HG03060 (cell line): ENCODE measurements at regions not wholly inside any gene's neighbourhood (a gene's known extent, or its start where the extent isn't known, plus 50 kb on each side); places are given as distances from the start of the nearest gene placed in this dataset.

Source experiments
- ATAC-seq: cut with Tn5 transposase; IDR thresholded peaks from one replicate; pipeline ENCODE4 v1.9.1; 2021; ENCODE audit warnings: low read depth, moderate number of reproducible peaks; ENCODE audit not compliant: unreplicated experiment

DNA sequence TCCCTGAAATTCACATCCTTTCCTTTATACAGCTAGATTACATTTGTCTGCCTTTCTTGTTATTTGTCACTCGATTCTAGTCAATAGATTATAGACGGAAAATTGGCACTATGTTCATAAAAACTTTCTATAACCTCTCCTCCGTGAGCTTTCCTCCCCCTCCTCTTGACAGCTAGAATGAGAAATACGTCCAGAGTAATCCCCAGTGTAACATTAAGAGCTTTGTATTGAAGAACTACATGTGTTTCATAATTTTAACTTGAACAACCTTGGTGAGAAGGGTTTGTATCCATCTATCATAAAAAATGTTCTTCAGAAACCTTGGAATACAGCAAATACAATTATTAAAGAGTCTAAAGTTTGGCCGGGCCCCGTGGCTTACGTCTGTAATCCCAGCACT, 1707.4 kb downstream of the PCDH7 start:
- no peak for ATAC-seq

DNA sequence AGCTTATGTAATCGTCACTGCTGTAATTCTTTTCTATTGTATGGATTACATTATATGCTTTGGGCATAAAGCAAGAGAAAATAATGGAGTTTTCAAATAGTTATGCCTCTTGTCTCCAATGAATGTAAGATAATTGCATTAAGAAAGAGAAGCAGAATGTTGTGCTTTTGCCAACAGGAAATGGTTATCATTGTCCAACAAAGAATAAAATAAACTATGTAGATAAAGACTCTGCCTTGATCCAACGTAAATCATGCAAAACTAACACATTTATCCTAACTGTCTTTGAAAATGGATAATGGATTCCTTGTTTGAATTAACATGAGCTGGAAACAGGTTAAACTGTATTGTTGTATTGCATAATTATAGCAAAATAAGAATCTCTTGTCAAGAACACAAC, 1709.0 kb downstream of the PCDH7 start:
- ATAC-seq, result no peak

DNA sequence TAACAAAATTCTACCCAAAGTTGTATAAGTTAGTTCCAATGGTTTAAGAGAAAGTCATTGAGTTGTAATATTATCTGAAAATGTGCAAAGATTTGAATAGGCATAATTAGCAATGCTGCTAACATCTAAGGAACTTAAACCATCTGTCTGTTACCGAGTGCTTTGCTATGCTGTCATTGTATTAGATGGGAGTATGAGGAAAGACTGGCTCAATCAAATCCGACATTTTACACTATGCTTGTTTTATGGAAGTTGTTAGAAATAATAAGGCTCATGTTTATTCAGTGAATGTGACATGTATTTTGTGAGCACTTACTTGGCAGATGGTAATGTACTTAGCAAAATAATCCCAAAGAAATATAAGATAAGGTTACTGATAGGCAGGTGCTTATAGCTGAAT, 1715.1 kb downstream of the PCDH7 start:
- no peak for ATAC-seq

DNA sequence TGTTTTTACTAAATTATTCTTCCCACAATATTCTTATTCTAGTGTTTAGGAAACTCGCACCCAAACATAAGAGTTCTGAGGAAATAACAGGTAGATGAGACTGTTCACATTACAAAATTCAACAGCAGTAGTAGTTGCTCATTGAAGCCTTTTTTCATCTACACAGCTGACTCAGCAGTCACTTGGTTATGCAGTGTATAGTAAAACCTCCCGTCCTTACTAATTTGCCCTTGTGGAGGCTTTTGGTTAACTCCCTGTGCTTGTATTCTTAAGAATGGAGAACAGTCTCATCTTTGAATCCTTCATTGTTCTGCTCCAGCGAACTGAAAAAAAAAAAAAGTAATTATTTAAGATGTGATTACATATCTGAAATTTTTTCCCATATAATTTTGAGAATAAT, 1716.6 kb downstream of the PCDH7 start:
- ATAC-seq, result no peak

DNA sequence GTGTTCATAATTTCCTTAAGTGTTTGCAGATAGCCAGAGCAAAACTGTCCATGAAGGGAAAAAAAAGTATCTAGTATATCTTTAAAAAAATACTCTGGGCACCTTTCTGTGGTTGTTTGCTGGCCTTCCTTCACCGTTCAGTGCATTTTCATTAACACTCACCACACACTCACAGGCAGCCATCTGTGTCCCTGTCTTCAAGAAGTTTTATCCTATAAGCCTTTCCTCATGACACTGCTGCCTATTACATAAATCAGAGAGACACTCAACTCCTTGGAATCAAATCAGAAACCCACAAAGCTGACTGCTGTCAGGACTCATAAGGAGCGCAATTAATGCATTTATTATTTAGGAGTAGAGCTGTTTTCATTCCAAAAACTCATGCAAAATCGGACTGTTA, 1720.2 kb downstream of the PCDH7 start:
- ATAC-seq, result no peak

DNA sequence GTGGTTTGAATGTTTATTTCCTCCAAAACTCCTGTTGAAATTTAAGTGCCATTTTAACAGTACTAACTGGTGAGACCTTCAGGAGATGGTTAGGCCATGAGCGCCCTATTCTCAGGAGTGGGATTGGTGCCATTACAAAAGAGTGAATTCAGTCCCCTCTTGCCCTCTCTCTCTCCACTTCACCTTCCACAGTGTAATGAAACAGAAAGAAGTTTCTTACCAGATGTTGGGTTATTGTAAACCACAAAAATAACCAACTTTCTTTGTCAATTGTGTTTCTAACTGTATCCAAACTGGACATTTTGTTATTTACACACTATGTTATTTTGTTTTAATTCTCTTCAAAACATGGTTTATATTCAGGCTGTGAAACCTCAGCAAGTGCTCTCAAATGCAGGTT, 1734.3 kb downstream of the PCDH7 start:
- no peak for ATAC-seq

DNA sequence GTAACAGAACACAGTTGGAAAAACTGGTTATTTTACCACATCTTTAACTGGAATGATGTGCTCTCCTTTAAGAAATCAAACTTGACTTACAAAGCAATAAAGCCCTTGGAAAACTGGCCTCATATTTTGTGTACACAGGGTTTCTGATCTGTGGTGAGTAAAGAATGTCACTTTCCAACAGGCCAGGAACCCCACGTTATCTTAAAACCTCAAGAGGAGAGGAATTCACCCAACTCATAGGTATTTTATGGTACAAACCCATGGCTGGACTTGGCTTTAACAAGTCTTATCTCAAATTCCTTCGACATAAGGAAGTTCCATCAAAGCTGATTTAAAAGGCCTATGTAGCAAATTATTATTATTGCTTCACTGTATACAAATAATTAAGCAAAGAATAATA, 1735.1 kb downstream of the PCDH7 start:
- ATAC-seq, result no peak

DNA sequence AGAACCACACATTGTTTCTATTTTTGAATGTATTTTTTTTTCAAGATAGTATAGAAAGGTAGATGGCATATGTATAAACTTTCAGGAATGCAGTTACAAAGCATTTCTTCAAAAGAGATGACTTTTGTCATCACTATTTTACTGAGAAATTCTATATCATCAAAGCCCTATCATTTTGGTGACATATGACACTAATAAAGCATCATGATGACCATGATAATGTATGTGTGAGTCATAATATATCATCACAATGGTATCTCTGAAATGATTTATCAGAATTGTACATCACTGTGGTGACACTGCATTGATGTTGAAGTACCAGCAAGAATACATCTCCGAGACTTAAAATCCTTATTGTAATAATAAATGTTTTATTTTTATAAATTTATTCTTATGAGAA, 1740.8 kb downstream of the PCDH7 start:
- ATAC-seq, result no peak

DNA sequence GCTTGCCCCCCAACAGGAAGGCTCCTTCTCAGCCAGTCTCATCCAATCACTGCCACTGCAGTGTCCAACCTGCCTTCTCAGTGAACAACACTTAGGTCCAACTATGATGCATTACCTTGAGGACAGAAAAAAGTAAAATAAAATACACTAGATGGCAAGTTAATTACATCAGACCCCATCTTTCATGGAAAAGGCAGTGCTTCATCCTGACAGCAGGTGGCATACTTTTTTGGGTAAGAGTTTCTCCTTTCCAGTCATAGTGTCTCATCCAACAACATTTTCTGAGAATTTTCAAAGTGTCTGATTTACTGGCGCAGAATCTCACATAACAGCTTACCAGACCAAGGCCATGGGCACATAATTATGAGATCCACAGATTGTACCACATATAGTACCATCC, 1742.8 kb downstream of the PCDH7 start:
- no peak for ATAC-seq

DNA sequence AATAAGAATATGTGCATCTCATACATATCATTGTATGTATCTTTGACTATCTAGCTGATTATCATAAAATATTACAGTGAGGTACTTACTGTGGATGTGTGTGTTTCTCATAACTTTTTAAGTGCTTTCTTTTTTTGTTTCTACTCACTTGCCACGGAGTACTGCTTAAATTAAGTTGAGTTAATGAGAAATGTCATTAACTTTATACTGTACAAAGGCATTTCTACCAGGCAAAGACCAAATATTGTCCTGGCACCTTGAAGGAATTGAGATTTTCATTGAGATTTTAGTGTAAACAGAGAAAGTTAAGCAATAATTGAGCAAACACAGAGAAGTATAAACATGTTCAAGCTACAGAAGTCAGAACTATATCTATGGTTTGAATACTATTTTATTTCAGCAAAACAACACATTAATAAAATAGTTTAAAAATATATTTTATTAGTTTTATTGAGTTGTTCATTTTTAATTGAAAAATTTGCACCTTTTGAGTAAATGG, 1750.0 kb downstream of the PCDH7 start:
- ATAC-seq, result no peak

DNA sequence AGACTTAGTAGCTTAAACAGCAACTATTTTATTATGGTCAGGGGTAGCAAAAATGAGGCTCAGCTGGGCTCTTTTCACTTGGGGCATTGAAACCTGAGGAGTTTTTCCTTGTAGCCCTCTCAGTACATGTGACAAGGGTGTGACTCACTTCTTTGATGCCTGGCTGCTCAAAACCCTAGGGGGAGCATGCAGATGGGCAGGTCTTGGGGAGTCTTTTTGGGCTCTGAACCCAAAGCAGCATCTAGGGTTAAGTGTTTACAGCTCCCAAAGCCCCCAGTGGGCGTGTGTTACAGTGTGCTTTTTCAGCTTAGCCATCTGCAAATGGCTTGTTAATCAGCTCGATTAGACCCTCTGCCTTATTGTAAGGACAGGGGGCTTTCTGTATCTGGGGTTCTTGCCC, 1752.7 kb downstream of the PCDH7 start:
- ATAC-seq, result no peak

DNA sequence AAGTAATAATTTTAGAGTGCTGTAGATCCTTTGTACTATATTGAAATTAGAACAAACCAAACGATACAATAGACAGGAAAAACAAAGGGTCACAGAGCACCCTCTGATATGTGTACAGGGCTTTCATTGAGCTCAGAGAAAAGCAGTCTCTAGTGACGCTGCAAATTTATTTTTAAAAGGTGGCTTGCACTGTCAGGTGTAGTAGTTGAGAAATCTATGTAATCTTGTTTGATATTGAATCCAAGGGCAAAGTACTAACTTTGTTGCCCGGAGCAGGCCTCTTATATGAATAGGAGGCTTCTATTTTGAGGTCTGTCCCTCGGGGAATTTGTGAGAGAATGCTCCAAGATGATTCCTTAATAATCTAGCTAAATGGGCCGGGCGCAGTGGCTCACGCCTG, 1755.5 kb downstream of the PCDH7 start:
- ATAC-seq, result no peak

DNA sequence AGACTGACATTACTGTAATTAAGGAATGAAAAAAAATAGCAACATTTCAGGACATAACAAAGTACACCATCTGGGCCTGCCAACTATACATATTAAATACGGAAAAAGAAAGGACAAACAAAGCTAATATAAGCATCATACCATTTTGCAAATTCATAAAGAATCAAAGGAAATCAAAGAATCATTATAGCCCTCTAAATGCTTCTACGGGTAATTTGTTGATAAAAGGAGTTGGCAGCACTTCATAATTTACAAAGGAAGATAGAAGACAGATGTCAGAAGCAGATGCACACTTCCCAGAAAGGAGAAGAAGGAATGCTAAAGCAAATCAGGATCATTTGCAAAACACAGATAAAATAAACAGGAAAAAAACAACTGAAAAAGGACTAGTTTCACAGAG, 1757.3 kb downstream of the PCDH7 start:
- ATAC-seq, result no peak

DNA sequence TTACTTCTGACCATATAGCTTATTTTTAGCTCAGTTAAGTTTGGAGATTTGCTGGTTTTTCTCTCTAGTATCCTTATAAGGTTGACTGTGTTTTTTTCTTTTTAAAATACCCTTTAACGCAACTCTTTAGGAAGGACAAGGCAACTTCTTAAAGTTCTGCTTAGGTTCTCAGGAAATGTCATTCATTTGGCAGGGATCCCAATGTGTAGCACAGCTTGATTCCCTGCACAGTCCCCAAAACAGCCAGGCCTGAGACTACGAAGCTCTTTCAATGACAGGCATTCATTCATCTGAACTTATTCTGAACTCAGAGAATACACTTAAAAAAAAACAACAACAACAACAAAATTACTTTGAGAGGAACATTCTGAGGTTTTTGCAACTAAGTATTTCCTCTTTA, 1765.8 kb downstream of the PCDH7 start:
- ATAC-seq, result no peak

DNA sequence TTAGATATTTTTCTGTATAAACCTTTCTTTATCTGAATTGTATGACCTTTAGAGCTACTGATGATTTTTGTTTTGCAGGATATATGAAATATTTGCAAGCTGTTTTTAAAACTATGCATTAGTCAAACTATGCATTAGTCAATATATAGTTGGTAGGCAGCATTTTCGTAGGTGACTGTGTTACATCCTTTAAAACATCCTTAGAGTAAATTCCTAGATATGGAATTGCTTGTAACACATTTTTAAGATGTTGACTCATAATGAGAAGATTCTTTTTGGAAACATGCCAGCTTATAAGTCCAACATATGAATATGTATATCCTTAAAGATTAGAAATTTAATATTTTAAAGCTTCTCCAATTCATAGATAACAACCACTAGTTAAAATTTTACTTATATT, 1768.5 kb downstream of the PCDH7 start:
- no peak for ATAC-seq

DNA sequence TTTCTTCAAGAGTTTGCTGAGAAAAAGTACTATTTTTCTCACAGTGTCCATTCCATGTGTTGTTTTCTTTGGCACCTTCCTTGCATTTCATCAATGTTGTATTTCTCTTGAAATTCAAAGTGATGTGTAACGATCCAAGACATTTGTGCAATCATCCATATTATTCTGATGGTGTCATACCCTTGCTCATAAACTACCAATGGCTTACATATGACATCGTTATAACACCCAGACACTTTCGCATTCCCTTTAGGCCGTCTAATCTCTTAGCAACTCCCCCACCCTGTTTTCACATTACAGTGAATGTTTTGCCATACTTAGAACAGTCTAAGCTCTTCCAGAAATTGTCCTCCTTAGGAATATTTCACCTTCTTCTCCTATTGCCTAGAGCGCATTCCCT, 1779.0 kb downstream of the PCDH7 start:
- no peak for ATAC-seq

DNA sequence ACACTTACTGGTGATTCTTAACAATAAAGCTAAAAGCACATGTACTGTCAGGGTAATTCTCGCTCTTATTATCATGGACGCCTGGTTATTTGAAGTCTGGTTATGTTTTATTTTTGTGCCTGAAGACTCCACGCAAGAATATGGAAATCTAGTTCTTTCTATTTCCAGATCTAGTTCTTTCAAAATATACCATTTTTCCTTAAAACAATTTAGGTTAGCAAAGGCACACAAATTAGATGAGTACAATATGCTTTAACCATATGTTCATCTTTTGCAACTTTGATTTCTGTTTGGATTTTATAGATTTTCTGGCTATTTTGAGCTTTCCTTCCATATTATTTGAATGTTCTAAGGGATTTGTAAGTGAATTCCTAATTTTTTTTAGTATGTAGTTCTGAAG, 1783.1 kb downstream of the PCDH7 start:
- no peak for ATAC-seq

DNA sequence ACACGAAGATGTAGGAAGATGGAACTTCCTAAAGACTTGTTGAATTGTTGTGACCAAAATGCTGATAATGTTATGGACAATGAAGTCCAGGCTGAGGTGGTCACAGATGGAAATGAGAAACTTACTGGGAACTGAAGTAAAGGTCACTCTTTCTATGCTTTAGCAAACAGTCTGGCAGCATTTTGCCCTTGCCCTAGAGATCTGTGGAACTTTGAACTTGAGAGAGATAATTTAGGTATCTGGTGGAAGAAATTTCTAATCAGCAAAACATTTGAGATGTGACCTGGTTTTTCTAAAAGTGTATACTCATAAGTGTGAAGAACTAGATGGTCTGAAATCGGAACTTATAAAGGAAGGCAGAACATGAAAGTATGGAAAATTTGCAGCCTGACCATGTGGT, 1785.9 kb downstream of the PCDH7 start:
- no peak for ATAC-seq

DNA sequence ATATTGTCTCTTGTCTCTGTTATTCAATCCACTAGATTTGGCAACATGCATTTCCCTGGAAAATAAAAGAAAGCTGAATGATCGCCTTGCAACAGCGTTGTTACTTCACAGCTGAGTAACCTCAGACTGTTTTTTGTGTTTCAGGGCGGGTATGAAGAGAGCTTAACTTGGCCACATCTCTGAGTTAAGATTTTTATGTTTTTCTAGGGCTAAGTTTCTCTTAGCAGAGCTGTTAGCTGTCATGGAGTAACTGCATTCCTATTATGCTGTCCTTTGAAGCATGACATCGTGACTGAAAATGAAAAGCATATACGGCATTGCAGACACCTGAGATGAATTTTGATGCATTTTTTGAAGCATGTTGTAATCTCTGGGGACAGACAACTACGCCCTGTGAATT, 1798.9 kb downstream of the PCDH7 start:
- ATAC-seq, result no peak

DNA sequence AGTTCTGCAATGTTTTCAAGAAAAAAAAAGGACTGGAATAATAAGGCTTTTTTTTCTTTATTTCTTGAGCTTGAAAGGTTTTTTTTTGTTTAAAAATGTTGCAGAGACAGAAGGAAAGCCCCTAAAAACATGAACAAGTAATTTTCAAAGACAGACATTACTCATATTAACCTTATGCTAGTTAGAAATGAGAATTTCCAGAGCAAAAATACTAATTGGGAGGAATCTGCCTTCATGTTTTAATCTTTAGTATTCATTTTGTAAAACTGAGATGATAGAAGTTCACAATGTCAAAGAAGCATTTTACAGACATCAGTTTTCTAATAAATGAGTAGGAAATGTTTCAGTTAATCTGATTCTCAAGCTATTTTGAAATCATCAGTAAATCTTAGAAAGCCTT, 1805.3 kb downstream of the PCDH7 start:
- ATAC-seq, result no peak

DNA sequence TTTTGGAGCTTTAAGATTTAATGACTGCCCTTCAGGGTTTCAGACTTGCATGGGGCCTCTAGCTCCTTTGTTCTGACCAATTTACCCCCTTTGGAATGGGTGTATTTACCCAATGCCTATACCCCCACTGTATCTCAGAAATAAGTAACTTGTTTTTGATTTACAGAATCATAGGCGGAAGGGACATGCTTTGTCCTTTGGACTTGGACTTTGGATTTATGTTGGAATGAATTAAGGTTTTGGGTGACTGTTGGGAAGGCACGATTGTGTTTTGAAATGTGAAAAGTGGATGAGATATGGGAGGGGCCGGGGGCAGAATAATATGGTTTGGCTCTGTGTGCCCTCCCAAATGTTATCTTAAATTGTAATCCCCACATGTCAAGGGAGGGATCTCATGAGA, 1824.7 kb downstream of the PCDH7 start:
- ATAC-seq, result no peak

DNA sequence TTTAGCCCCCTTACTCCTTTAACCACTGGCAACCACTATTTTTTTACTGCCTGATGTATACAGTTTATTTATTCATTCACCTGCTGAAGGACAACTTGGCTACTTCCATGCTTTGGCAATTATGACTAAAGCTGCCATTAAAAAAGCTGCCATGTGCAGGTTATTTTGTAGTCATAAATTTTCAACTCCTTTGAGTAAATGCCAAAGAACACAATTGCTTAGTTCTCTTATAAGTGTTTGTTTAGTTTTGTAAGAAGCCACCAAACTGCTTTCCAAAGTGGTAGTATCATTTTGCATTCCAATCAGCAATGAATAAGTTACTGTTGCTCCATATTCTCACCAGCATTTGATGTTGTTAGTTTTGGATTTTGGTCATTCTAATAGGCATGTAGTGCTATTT, 1831.8 kb downstream of the PCDH7 start:
- no peak for ATAC-seq

DNA sequence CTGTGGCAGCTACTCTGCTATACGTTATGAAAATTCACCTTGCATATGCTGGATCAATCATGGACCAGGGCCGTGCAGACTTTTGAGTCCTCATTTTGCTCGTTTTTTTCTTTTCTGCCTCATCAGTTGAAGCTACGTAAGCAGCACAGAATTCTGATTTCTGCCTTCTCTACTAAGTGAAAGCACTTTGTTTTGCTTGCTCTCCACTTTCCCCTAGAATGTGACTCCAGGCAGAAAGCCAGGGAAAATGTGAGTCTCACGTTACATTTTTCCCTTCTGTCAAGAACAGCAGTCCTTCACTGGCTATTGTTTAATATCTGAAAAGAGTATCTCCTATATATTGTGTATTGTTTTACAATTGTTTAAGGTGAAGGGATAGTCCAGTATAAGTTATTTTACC, 1840.1 kb downstream of the PCDH7 start:
- ATAC-seq, result no peak

DNA sequence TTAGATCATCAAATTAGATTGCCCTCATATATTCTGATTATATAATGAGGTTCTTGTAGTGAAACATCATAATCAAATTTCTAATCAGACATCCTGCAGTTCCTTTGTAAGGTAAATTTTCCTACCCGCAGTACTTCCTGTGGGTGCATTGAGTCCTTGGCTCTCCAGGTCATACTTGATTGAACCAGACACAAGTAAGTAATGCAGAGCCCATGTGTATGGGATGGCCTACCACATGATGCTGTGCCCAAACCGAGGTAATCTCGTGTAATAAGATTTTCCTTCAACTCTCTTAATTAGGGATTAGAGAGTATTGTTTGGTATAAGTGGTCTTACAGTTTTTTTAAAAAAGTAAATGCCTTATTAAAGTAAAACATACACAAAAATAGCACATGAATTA, 1841.8 kb downstream of the PCDH7 start:
- no peak for ATAC-seq
